Lower lobe of right lung (tissue), 2 donors: ENCODE measurements at regions not wholly inside any gene's neighbourhood (a gene's known extent, or its start where the extent isn't known, plus 50 kb on each side); places are given as distances from the start of the nearest gene placed in this dataset.

Experiments used
- ATAC-seq, 2 donors: fragments of 200-7000 bp; cut with Tn5 transposase; one replicate each; pipeline ENCODE4 v1.9.1; 2020 to 2022; ENCODE audit warnings: mild to moderate bottlenecking in 2 of 2, moderate library complexity in 2 of 2
- DNase-seq: peaks from one replicate; pipeline ENCODE4 v3.0.0-alpha.2; 2020
- H3K27ac ChIP-seq: fragments of 200-600 bp; one replicate; pipeline ENCODE4 v1.8.0; 2022
- H3K27me3 ChIP-seq: fragments of 200-600 bp; one replicate; pipeline ENCODE4 v1.8.0; 2022; ENCODE audit warnings: low read depth
- H3K36me3 ChIP-seq: fragments of 200-600 bp; one replicate; pipeline ENCODE4 v1.8.0; 2022; ENCODE audit warnings: mild to moderate bottlenecking
- H3K4me1 ChIP-seq: fragments of 200-600 bp; one replicate; pipeline ENCODE4 v1.8.0; 2022
- H3K4me3 ChIP-seq: fragments of 200-600 bp; one replicate; pipeline ENCODE4 v1.8.0; 2022; ENCODE audit warnings: mild to moderate bottlenecking
- H3K9me3 ChIP-seq: fragments of 200-600 bp; one replicate; pipeline ENCODE4 v1.8.0; 2022
- CTCF ChIP-seq: fragments of 200-600 bp; IDR thresholded peaks from one replicate; pipeline ENCODE4 v1.8.0; 2022; ENCODE audit warnings: antibody characterized with exemption, mild to moderate bottlenecking
- intact Hi-C: fragments of 100-400 bp; cut with DNase I; formaldehyde crosslinking; loops from one replicate; pipeline ENCODE4 v1.11.0; 2022
- donor health status: DM: no; HTN: yes; CAD: no; lungs with severe emphysema.

- Histone ChIP-seq H3K4me3 (no peak overlapping the region), H3K9me3 (no peaks in the 10 kb centered on the region), H3K4me1 (no peaks in the 10 kb centered on the region), H3K27me3 (no peaks in the 10 kb centered on the region), H3K27ac (no peak overlapping the region), H3K36me3 (no peaks in the 10 kb centered on the region)
- ATAC-seq: no peak
- no peak for TF ChIP-seq CTCF
- intact Hi-C loops: no loop called here
- DNase-seq: no peak
Observed at GRCh38 chr12:74971201-74971600, 238.4 kb downstream of the KCNC2 start.

DNA sequence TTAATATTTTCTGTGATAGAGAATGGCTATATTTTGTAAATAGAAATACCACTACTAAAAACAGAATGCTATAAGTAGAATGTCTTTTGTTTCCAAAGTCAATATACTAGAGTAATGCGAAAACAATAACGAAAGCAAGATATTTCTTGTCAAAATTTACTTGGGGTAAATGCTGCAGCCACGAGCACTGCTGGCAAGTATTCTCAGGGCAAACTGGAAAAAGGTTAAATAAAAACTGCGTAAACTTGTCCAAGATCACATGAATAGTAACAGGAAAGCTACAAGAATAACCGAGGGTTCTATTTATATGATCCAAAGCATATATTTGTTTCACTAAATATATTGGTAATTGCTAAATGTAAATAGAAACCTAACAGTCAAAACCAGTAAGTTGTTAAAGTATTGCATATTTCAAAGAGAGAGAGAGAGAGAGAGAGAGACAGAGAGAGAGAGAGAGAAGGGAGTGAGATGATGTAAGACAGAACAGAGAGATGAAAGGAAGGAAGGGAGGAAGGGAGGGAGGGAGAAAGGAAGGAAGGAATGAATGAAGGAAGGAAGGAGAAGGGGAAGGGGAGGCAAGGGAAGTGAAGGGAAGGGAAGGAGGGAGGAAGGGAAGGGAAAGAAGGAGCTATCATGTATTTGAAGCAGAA is 231.7 kb downstream of the KCNC2 start:
- no peak overlapping the region for H3K27ac ChIP-seq

GRCh38 chr12:74980510-74980909 is 229.1 kb downstream of the KCNC2 start:
- Histone ChIP-seq H3K36me3 (no peaks in the 10 kb centered on the region), H3K4me1 (no peaks in the 10 kb centered on the region), H3K4me3 (no peak overlapping the region), H3K27ac (no peak overlapping the region), H3K9me3 (no peaks in the 10 kb centered on the region), H3K27me3 (no peaks in the 10 kb centered on the region)
- intact Hi-C loops: no loop called here
- no peak for DNase-seq
- ATAC-seq: no peak
- no peak for TF ChIP-seq CTCF

More for the DNA sequence above, 231.7 kb downstream of the KCNC2 start:
- Histone ChIP-seq H3K4me1 (no peaks in the 10 kb centered on the region), H3K27me3 (no peaks in the 10 kb centered on the region), H3K9me3 (no peaks in the 10 kb centered on the region), H3K4me3 (no peak overlapping the region), H3K36me3 (no peaks in the 10 kb centered on the region)
- no peak for ATAC-seq
- no peak for DNase-seq
- no peak for TF ChIP-seq CTCF
- intact Hi-C loops: no loop called here

- Histone ChIP-seq H3K9me3 (no peaks in the 10 kb centered on the region), H3K36me3 (no peaks in the 10 kb centered on the region), H3K27me3 (no peaks in the 10 kb centered on the region), H3K4me3 (no peak overlapping the region), H3K4me1 (no peaks in the 10 kb centered on the region), H3K27ac (no peak overlapping the region)
- DNase-seq: no peak
- ATAC-seq: no peak
- TF ChIP-seq CTCF: no peak
- intact Hi-C loops: no loop called here
Observed at GRCh38 chr12:74981541-74981940, 228.1 kb downstream of the KCNC2 start.

- TF ChIP-seq CTCF: no peak
- intact Hi-C loops: no loop called here
- Histone ChIP-seq H3K36me3 (no peaks in the 10 kb centered on the region), H3K4me3 (no peak overlapping the region), H3K9me3 (no peaks in the 10 kb centered on the region), H3K27ac (no peak overlapping the region), H3K4me1 (no peaks in the 10 kb centered on the region), H3K27me3 (no peaks in the 10 kb centered on the region)
- no peak for DNase-seq
- ATAC-seq: no peak
Observed at GRCh38 chr12:74983917-74984316, 225.7 kb downstream of the KCNC2 start.
